MM.1S (cell line): ENCODE measurements at regions not wholly inside any gene's neighbourhood (a gene's known extent, or its start where the extent isn't known, plus 50 kb on each side); places are given as distances from the start of the nearest gene placed in this dataset.

ENCODE experiments used
- DNase-seq: peaks from one replicate; pipeline ENCODE4 v3.0.0-alpha.2; 2015
- H2AFZ ChIP-seq: fragments of 300-600 bp; sonication (generic); 2 replicates; pipeline ENCODE4 v1.6.0; 2016; ENCODE audit warnings: antibody characterized with exemption, low read length
- H3F3A ChIP-seq: fragments of 300-600 bp; sonication (generic); 2 replicates; pipeline ENCODE4 v1.6.1; 2016; ENCODE audit warnings: mild to moderate bottlenecking, antibody characterized with exemption, low read length, moderate library complexity, mixed read lengths; ENCODE audit not compliant: insufficient read depth
- H3K27ac ChIP-seq: fragments of 300-600 bp; sonication (generic); 2 replicates; pipeline ENCODE4 v1.5.1; 2016; ENCODE audit warnings: mild to moderate bottlenecking, low read length
- H3K27me3 ChIP-seq: fragments of 300-600 bp; sonication (generic); replicated peaks from 2 replicates; pipeline ENCODE4 v1.6.0; 2016; ENCODE audit warnings: low read length; ENCODE audit not compliant: insufficient read depth
- H3K36me3 ChIP-seq: fragments of 300-600 bp; sonication (generic); replicated peaks from 2 replicates; pipeline ENCODE4 v1.6.1; 2016; ENCODE audit warnings: mild to moderate bottlenecking, low read length, mixed read lengths; ENCODE audit not compliant: insufficient read depth
- H3K4me1 ChIP-seq: fragments of 300-600 bp; sonication (generic); 2 replicates; pipeline ENCODE4 v1.6.1; 2016; ENCODE audit warnings: low read length, mixed read lengths
- H3K4me2 ChIP-seq: fragments of 300-600 bp; sonication (generic); 2 replicates; pipeline ENCODE4 v1.6.0; 2016; ENCODE audit warnings: low read depth, low read length
- H3K4me3 ChIP-seq: fragments of 300-600 bp; sonication (generic); 2 replicates; pipeline ENCODE4 v1.5.1; 2016; ENCODE audit warnings: low read length, mixed read lengths
- H3K79me2 ChIP-seq: fragments of 300-600 bp; sonication (generic); 2 replicates; pipeline ENCODE4 v1.6.1; 2016; ENCODE audit warnings: mixed run types, low read length, mixed read lengths
- H3K9ac ChIP-seq: fragments of 300-600 bp; sonication (generic); 2 replicates; pipeline ENCODE4 v1.6.1; 2016; ENCODE audit warnings: low read length, mixed read lengths
- H3K9me2 ChIP-seq: fragments of 300-600 bp; sonication (generic); replicated peaks from 2 replicates; pipeline ENCODE4 v1.6.1; 2016; ENCODE audit warnings: mild to moderate bottlenecking, low read length, mixed read lengths; ENCODE audit not compliant: insufficient read depth
- H3K9me3 ChIP-seq: fragments of 300-600 bp; sonication (generic); replicated peaks from 2 replicates; pipeline ENCODE4 v1.6.1; 2016; ENCODE audit warnings: mild to moderate bottlenecking, low read length, mixed read lengths; ENCODE audit not compliant: insufficient read depth
- H4K20me1 ChIP-seq: fragments of 300-600 bp; sonication (generic); 2 replicates; pipeline ENCODE4 v1.6.1; 2016; ENCODE audit warnings: mild to moderate bottlenecking, low read length, moderate library complexity, mixed read lengths; ENCODE audit not compliant: insufficient read depth
- EZH2 ChIP-seq: fragments of 300-600 bp; sonication (generic); optimal IDR thresholded peaks from 2 replicates; pipeline ENCODE3; 2017; ENCODE audit warnings: low read depth, mild to moderate bottlenecking, antibody characterized with exemption, low read length, mixed read lengths
- EZH2phosphoT487 ChIP-seq: fragments of 300-600 bp; sonication (generic); IDR thresholded peaks from 2 replicates; pipeline ENCODE4 v1.6.1; 2018; ENCODE audit warnings: antibody characterized with exemption, low read length
- TF ChIP-seq, protein P1 (sequence below): fragments of 300-600 bp; sonication (generic); IDR thresholded peaks from 2 replicates; pipeline ENCODE4 v1.5.1; 2016; ENCODE audit warnings: antibody characterized with exemption, low read length, mixed read lengths

DNA sequence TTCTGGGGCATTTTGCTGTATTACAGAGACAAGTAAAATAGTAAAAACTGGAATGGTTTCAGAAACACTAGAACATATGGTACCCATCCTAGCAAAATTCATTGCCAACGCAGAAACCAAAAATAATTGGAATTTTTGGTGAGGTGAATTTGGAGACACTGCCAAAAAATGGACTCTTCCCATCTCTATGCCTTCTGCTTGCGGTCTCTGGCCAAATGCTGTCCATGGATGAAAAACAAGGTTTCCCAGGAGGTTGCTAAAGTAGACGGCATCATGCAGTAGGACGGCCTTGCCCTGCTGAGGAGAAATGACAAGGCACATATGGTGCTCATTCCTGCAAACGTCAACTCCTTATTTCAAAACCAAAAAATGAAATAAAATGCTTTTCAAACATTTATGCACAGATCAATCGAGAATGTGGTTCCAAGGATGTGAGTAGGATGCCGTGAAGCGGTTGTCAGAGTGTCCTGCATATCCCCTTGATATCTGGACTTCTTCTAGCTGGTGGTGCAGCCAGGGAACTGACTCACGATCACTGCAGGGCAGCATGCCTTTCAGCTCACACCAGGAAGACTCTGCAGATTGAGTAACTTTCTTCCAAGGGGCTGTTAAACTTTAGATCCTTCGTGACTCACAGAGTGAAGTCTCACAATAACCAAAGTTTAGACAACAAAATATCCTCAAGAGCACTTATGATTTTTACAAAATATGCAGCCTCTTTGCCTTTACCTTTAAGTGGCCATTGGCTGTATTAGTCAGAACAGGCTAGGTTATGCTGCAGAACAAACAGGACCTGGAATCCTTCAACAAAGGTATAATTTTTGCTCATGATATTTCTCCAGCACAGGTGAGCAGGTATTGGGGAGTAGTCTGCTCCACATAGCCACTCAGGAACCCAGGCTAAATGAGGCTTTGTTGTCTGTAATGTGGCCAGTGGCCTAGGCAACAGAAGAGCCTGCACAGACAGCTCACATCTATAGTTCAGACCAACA lies 149.4 kb upstream of the NDUFV2 start:
- H4K20me1 ChIP-seq = no peaks in the 10 kb centered on the region
- DNase-seq = no peak
- TF ChIP-seq, protein P1, sequence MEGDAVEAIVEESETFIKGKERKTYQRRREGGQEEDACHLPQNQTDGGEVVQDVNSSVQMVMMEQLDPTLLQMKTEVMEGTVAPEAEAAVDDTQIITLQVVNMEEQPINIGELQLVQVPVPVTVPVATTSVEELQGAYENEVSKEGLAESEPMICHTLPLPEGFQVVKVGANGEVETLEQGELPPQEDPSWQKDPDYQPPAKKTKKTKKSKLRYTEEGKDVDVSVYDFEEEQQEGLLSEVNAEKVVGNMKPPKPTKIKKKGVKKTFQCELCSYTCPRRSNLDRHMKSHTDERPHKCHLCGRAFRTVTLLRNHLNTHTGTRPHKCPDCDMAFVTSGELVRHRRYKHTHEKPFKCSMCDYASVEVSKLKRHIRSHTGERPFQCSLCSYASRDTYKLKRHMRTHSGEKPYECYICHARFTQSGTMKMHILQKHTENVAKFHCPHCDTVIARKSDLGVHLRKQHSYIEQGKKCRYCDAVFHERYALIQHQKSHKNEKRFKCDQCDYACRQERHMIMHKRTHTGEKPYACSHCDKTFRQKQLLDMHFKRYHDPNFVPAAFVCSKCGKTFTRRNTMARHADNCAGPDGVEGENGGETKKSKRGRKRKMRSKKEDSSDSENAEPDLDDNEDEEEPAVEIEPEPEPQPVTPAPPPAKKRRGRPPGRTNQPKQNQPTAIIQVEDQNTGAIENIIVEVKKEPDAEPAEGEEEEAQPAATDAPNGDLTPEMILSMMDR = no peak
- TF ChIP-seq EZH2 = no peak
- H3K79me2 ChIP-seq = no peaks in the 10 kb centered on the region
- no peaks in the 10 kb centered on the region for H3K36me3 ChIP-seq
- peaks cover 46% of the 10 kb centered on the region for H3K4me1 ChIP-seq
- no peaks in the 10 kb centered on the region for H3K27me3 ChIP-seq
- no peak overlapping the region for H3K9ac ChIP-seq
- H3F3A ChIP-seq = peaks cover 19% of the 10 kb centered on the region
- no peak overlapping the region for H3K4me2 ChIP-seq
- no peaks in the 10 kb centered on the region for H3K9me3 ChIP-seq
- no peak overlapping the region; the same call in 1 of the 2 replicates for H3K27ac ChIP-seq
- H3K9me2 ChIP-seq = no peaks in the 10 kb centered on the region
- H2AFZ ChIP-seq = no peak overlapping the region
- no peak overlapping the region for H3K4me3 ChIP-seq

DNA sequence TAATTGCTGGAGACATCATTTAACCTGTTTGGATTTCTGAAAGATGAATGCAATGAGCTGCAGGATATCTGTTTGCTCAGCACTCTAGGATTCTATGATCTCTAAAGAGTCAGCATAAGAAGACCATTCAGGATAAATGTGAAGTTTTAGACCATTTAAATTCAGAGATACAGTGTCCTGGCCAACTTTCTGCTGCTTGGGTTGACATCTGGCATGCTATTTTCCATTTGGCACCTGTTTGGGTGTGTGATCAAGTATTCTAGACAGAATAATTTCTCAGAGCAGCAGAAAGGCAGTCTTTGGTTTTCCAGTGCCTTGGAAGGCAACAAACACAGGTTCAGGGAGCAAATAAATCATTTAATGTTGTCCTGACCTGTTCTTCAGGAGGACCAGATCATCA lies 144.8 kb upstream of the NDUFV2 start:
- Histone ChIP-seq H3K27me3 (no peaks in the 10 kb centered on the region), H3K9me3 (no peaks in the 10 kb centered on the region), H4K20me1 (no peaks in the 10 kb centered on the region), H3K9me2 (no peaks in the 10 kb centered on the region), H3K4me2 (no peak overlapping the region), H3K27ac (no peak overlapping the region), H3F3A (no peaks in the 10 kb centered on the region), H3K9ac (no peak overlapping the region), H2AFZ (no peak overlapping the region), H3K36me3 (no peaks in the 10 kb centered on the region), H3K4me3 (no peak overlapping the region), H3K79me2 (no peaks in the 10 kb centered on the region), H3K4me1 (peaks cover 12% of the 10 kb centered on the region; the same call in 1 of the 2 replicates)
- TF ChIP-seq EZH2 = no peak
- no peak for TF ChIP-seq EZH2phosphoT487
- TF ChIP-seq, protein P1 = no peak
- no peak for DNase-seq

DNA sequence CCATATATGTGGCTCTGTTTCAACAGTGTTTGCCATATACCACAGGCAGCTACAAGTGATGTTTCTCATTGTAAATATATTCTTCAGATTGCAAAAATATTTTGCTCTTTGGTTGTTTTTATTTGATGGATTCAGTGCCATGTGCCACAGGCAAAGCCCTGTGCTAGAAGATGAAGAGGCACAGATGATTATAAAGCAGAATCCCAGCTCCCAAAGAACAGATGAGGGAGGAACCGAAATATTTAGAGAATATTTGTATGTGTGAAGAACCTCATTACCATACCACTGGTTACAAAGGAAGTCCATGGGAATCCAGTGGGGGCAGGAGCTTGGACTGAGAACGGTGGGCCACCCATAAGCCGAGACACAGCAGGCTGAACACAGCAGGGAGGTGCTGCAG lies 143.8 kb upstream of the NDUFV2 start:
- no peak for DNase-seq
- Histone ChIP-seq H3K9ac (no peak overlapping the region), H3K9me3 (no peaks in the 10 kb centered on the region), H3K27me3 (no peaks in the 10 kb centered on the region), H3K4me2 (no peak overlapping the region), H3K9me2 (no peaks in the 10 kb centered on the region), H3K79me2 (no peaks in the 10 kb centered on the region), H3F3A (no peaks in the 10 kb centered on the region), H3K27ac (no peak overlapping the region), H3K4me3 (no peak overlapping the region), H4K20me1 (no peaks in the 10 kb centered on the region), H2AFZ (no peak overlapping the region), H3K36me3 (no peaks in the 10 kb centered on the region), H3K4me1 (peaks cover 4% of the 10 kb centered on the region; the same call in 1 of the 2 replicates)
- no peak for TF ChIP-seq EZH2
- TF ChIP-seq, protein P1 = no peak
- TF ChIP-seq EZH2phosphoT487 = no peak
